GM19043 (cell line): ENCODE measurements at regions not wholly inside any gene's neighbourhood (a gene's known extent, or its start where the extent isn't known, plus 50 kb on each side); places are given as distances from the start of the nearest gene placed in this dataset.
"Not testable (repeated sequence)": the region's sequence is repeated elsewhere in the genome, so short reads cannot be mapped to it uniquely, and the experiment has no call there.

Source experiments
- ATAC-seq: cut with Tn5 transposase; IDR thresholded peaks from one replicate; pipeline ENCODE4 v1.9.1; 2021; ENCODE audit warnings: low read depth; ENCODE audit not compliant: unreplicated experiment

DNA sequence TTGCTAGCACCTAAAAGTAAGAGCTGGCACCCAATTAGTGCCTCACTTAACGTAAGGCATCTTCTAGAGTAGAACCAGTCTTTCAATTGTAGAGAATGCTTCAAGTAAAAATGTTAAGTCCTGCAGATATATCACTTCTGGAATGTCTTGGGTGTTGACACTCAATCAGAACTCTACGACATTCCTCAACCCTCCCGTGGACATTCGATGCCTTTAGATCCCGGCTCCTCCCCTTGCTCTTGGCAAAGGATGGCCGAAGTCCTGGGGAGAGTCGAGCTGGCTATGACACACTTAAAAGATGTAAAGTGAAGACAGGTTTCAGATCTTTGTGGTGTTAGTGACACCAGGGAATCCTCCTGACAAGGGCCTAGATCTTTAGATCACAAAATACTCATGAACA lies 87.5 kb upstream of the ERCC6L2 start:
- no peak for ATAC-seq

DNA sequence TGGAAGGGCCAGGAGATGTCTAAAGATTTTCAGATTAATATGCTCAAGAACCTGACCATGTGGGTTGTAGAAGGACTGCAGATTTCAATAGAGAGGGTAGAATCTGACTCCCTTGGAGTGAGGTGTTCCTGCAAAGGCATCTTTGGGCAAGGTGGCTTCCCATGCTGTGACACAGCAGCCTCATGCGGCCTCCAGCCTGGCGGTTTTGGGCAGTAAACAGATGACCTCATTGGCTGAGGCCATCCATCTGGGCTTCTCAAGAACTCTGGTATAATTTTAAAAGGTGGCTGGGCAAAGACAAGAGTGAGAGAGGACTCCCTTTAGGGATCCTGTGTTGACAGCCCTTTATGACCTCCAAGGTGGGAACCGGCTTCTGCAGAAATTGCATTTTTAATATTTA lies 90.3 kb upstream of the ERCC6L2 start:
- no peak for ATAC-seq

DNA sequence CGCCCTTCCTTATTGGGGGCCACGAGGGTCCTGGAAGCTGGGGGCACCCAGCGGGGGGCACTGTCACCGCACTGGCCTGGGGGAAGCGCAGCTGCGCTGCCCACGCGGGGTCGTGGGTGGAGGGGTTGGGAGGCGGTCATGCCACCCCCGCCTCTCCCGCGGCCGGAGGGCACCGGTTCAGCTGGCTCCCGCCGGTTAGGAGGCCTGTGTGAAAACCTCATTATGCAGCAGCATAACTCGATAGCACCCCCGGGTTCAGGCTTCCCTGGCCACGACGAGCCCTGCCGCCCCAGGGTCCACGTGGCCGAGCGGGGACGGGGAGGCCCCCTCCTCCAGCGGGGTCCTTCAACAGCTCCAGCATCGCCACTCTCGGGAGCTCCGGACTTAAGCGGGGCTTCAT lies 91.2 kb upstream of the ERCC6L2 start:
- no peak for ATAC-seq

DNA sequence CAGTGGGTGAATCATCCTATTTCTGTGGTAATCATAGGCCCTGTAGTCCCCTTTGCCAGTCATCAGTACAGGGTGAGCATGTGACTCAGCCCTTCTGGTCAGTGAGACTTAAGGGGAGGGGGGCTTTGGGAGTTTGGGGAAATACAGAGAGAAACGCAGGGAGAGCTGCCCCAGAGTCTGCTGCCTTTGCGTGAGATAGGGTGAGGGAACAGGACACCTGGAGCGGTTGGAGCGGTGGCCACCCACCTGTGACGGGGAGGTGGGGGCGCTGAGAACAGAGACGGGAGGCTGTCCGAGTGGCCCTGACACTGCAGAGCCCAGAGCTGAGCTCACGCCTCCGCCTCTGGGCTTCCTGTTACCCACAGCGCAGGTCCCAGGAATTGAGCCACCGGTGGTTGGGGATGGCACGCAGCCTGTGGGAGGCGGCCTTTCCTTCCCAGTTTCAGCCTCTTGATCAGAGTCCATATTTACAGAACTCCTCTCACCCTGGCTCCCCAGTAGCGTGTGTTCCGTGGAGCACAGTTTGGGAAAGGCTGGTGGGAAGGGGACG lies 92.0 kb upstream of the ERCC6L2 start:
- no peak for ATAC-seq

DNA sequence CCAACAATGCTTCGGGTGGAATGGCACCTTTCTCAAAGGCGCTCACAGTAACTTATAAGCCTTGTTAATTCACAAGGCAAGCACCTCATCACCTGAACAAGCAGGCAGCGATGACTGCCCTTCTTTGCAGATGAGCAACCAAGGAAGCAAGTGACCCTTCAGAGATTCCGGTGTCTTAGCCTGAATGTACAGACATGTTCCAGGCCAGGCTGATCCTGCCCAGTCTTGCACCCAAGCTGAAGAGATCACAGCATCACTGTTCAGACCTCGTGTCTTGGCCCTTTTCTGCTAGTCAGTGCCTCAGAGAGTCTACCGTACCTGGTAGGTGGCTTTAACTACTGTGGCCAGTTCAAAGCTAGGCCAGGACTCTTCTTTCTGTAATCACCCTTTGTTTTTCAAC lies 94.7 kb upstream of the ERCC6L2 start:
- ATAC-seq, result no peak

DNA sequence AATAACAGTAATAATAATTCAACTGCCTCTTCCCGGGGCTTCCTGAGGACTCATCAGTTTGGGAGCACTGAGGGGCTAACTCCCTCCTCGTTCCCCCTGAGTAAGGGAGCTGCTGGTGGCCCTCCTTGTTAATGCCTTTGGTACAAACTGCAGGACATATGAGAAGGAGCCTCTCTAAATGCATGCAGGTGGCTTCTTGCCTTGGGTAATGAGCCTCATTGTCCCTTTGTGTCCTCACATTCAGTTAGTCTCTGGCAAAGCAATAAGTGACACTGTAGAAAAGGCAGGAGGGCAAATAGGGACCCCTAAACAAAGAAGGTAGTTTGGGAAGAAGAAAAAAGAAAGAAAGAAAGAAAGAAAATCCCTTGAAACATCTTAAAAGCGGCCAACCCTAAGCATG lies 95.4 kb upstream of the ERCC6L2 start:
- ATAC-seq, result no peak

DNA sequence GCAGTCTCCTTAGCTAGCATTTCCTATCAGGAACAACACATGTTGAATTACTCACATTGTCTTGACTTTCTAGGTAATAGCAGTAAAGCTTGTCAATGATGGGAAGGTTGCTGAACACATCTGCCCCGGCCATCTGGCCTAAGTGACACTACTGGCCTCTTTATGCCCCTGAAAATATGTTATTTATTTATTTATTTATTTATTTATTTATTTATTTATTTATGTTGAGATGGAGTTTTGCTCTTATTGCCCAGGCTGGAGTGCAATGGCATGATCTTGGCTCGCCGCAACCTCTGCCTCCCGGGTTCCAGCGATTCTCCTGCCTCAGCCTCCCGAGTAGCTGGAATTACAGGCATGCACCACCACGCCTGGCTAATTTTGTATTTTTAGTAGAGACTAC lies 95.9 kb upstream of the ERCC6L2 start:
- ATAC-seq, result not testable (repeated sequence)

DNA sequence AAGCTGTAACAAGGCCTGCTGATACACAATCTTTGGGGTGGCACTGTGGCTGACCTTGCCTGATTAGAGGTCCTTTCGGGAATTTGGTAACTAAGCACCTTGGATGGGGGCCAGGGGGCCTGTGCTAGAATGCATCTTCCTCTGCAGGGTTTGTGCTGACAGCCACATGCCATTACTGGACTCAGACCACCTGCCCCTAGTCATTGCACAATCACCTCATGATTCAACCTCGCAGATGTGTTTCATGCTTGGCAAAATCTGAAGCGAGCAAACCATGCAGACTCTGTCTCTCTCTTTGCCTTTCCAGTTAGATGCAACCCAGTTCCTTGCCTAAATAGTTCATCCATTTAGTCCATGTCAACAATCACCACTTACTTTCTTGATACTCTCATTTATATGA lies 96.5 kb upstream of the ERCC6L2 start:
- ATAC-seq, result no peak

DNA sequence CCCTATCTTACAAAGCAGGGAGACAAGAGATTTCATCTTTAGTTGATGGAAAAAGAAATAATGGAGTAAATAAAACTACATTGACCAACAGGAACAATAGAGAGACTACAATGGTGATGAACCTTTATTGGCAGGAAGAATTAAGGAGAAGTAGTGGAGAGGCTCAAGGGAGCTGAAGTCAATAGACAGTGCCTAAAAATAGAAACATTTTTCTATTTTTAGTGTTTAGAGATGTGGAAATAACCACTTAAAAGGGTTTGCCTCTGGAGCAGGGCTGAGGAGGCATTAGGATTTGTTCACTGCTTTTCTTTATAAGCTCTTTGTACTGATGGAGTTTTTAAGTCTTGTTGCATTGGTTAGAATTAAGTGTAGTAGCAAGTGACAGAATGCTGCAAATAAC lies 98.4 kb upstream of the ERCC6L2 start:
- no peak for ATAC-seq

DNA sequence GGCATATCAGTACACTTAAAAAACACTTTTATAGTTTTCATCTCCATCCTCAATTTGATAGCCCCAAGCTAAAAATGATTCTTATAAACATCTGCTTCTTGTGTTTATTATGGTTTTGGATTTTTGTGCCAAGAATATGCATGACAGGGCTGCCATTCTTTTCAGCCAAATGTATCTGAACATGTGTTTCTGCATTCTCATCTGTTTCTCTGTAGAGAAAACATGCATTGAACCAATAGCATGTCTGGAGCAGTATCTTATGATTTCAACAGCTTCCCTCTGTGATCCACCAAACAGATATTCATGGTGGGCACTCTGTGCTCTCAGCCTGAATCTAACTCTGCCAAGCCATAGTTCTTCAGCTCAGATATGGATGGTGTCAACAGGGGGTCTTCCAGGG lies 99.3 kb upstream of the ERCC6L2 start:
- ATAC-seq, result no peak

DNA sequence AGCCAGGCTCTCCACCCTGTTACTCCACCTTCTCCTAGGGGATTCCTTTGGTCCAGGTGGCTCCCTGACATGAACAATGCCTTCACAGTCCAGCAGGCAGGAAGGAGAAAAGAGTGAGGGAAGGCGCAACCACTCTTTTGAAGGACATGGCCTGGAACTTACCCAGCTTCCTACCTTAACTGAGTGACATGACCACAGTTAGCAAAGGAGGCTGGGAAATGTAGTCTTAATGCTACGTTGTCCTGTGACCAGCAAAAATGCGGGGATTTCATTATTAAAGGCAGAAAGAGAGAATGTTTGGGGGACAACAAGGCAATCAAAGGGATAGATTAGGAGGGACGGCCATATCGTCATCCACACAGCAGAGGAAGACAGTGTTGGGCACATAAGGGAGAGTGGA lies 100.3 kb upstream of the ERCC6L2 start:
- ATAC-seq, result no peak

DNA sequence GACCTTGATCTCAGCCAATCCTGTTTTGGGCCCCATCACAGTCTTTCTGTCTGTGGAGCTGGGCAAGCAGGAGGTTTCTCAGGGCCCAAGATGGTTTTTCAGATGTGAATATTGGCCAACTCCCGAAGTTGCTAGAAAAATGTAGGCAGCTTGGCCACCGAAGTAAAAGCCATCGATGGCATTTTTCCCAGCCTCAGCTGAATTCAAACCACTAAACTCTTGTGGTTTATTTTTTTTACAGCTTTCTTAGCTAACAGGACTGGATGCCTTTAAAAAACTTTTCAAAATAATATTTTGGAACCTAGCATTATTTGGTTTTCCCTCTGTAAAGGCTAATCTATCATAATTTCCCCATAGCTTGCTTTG lies 102.5 kb upstream of the ERCC6L2 start:
- ATAC-seq, result no peak

DNA sequence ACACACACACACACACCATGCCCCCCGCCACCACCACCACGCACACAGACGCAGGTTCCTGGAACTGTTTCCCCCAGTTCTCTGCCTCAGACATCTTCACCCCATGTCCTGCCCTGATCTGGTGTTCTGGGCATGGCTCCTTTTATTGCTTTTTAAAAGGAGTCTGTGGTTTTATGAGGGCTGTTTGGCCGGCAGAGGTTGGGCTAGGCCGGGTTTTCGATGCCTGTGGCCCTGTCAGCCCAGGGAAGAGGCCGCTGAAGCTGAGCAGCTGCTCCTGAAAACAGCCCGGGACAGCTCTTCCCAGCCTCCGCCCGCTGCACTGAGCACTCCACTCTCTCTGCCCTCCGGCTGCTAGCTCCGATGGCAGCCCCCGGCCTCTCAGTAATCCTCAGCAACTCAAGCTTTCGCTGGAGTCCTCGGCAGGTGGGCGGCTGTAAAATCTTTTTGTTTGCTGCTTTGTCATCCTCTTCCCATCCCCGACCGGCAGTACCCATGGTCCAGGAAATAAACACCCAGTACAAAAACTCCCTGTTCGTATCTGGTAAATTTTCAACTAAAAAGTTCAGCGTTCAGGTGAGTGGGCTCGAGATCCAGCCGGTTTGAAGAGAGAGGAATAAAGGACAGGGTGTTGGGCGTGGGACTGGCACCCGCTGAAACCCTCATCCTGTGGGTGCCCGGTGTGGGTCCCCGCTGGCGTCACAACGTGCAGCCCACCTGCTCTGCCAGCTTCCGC lies 103.0 kb upstream of the ERCC6L2 start:
- ATAC-seq, result no peak

DNA sequence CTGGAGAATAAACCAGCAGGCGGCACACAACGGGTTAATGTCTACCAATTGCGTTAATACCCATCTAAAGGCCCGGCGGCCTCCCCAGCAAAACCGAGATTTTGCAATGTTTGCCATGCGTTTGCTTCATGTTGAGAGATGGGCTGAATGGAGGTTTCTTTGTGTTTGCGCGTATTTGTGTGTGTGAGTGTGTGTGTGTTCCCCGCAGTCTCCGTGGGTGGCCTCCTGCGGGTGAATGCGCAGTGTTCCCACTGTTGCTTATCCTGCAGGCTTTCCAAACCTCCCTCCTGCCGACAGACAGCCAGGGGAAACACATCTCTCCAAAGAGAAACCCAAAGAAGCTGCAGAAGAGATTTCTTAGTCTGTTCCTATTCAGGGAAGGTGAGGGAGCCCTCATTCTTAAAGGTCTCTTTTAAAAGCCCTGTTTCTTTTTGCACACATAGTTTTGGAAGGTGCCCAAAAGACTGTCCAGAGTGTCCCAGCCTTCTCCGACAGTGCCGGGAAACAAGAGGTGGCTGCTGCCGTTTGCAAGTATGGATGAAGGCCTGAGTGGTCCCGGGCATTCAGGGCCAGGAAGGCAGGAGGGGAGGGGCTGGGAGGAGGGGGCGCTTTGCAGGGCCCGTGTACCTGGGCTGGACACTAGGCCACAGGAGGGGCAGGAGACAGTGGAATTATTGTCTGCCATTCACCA lies 103.8 kb upstream of the ERCC6L2 start:
- no peak for ATAC-seq

DNA sequence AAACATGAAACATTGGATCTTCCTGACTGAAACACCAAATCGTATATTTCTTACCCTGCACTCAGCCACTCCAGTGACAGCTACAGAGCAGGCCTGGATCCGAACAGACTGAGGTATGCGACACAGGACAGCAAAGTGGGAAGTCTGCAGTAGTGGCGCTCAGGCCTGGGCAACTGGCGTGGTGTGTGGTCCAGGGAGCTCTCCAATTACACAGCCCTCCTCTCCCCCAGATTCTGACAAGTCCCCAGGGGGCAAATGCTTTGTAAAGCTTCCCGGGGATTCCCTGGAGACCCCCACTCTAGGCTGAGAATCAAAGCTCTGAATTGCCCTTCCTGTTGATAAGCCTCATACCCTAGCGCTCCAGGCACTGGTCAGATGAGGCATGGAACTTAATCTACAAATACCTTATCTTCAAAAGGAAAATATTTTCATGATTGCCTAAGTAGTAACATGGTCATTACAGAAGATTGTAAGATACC lies 104.8 kb upstream of the ERCC6L2 start:
- ATAC-seq, result no peak

DNA sequence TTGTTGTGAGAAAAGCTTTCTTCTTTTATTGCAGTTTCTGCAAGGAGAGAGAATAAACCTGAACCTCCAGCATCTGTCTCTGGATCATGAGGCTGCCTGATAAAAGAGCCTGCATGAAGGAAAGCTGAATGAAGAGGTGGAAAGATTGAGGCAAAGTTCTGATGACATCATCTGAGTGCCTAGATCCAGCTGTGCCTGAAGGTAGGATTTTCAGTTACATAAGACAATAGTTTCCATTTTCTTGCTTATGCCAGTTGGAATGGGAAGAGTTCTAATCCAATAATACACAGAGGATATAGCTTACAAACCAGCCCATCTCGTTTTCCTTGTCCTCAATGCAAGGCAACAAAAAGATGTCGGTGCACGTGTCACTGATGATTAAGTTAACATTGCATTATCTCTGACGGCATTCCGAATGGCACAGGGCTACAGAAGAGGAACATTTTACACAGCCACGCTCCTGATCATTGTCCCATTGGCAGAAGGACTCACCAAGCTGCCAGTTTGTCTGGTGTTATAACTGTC lies 105.5 kb upstream of the ERCC6L2 start:
- ATAC-seq, result no peak

DNA sequence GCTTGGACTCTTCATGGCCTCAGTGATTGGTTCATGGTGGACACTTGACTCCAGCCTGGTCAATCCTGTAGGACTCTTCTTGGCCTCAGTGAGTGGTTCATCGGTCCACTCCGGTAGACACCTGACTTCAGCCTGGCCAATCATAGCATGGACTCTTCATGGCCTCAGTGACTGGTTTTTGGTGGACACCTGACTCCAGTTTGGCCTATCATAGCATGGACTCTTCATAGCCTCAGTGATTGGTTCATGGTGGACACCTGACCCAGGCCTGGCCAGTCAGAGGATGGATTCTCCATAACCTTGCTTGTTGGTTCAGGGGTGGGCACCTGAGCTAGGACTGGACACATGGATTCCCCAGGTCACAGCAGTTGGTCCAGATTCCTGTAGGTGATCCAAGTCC lies 106.0 kb upstream of the ERCC6L2 start:
- no peak for ATAC-seq

DNA sequence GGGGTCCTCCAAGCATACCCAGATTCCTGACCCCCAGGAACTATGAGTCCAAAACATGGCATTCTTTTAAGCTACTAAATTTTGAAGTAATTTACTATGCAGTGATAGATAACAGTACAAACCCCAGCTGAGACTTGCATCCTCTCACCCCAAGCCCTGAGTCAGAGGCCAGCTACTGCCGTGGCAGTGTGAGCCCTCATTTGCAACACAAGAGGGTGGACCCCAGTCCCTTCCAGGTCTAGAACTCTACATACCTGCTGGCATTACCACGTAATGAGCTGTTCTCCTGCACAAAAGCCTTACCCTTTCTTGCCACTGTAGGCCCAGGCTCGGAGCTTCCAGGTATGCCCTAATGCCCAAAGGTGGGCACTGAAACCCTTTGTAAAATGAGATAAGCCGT lies 108.6 kb upstream of the ERCC6L2 start:
- ATAC-seq, result no peak

DNA sequence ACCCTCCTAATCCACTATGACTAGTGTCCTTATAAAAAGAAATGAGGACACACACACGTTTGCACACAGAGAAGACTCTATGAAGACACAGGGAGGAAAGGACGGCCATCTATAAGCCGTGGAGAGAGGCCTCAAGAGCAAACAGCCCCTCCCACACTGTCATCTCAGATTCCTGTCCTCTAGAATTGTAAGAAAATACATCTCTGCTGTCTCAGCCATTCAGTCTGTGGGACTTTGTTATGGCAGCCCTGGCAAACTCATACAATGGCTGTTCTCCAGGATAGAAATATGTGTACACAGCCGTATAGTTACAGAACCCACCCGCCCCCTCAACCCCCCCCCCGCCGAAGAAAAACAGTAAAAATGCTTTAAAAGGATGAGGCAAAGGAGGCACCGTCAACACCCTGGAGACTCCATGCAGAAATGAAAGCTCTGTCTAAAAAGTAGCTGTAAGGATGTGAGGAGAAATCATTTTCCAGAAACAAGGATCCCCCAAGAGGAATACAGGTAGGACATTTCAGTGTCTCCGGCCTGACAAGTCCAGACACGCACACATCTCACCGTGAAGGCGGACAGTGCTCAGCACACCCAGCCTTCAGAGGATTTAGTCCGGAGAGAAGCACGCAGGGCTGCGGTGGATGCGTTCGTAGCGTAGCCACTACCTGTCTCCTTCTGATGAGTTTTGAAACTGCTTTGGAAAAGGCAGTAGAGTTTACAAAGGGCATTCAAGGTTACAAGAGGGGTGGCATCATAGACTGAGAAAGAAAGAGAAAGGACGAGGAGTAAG lies 110.8 kb upstream of the ERCC6L2 start:
- ATAC-seq, result no peak

DNA sequence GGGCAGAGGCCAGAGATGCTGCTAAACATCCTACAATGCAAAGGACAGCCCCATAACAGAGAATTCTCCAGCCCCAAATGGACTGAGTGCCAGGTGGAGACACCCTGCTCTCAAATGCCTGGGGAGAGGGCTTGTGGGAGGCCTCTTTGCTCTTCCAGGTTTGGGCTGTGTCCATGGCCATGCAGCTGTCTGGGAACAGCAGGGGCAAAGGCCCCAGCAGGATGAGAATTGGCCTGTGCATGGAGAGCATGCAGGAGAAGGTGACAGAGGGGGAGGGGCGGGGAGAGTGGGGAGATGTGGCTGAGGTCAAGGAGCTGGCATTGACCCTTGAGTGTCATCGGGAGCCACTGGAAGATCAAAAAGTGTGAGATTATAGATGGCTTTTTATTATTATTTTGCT lies 111.5 kb upstream of the ERCC6L2 start:
- ATAC-seq, result no peak

DNA sequence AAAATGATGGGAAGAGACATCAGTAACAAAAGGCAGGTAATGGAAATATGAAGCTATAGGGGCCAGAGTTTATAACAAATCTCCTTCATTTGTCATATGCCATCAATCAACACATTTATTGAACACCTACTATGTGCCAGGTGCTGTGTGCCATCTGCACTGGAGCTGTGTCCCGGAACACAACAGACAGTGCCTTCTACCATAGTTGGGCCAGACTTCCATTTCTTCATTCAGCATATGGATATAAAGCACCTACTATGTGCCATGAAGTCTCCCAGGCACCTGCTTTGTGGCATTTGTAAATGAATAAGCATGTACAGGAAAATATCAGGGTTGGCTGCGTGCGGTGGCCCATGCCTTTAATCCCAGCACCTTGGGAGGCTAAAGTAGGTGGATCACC lies 112.5 kb upstream of the ERCC6L2 start:
- no peak for ATAC-seq
